ENCODE measurements at regions not wholly inside any gene's neighbourhood (a gene's known extent, or its start where the extent isn't known, plus 50 kb on each side); places are given as distances from the start of the nearest gene placed in this dataset.

DNA sequence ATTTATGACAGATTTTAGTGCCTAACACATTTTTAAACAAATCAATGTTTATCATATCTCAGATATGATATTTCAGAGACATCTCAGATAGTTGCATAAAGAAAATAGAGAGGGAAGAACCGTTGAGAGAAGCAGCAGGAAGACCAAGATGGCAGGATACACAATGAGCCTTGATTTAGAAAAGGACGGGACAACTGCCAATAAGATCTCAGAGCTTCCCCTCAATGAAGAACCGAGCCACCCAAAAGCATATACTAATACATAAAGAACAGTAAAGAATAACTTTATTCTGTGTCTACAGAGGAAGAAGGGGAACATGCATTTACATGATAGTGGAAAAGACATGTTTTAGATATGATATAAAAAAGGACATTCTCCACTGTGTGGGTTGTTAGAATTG lies 375.9 kb upstream of the SOX5 start:
- Mint-ChIP-seq H3K4me3 (no peak overlapping the region), H3K4me1 (no peaks in the 10 kb centered on the region), H3K27me3 (ENCODE audit: low read depth) (no peaks in the 10 kb centered on the region), H3K36me3 (ENCODE audit: low read depth) (peaks cover 7% of the 10 kb centered on the region), H3K9me3 (peaks cover under 1% of the 10 kb centered on the region), H3K27ac (ENCODE audit: unreplicated experiment) (no peak overlapping the region)
- DNase-seq (ENCODE audit: low read depth, low spot score) = no peak
- no peak for TF ChIP-seq CTCF (conservative IDR thresholded peaks at IDR 0.05)

DNA sequence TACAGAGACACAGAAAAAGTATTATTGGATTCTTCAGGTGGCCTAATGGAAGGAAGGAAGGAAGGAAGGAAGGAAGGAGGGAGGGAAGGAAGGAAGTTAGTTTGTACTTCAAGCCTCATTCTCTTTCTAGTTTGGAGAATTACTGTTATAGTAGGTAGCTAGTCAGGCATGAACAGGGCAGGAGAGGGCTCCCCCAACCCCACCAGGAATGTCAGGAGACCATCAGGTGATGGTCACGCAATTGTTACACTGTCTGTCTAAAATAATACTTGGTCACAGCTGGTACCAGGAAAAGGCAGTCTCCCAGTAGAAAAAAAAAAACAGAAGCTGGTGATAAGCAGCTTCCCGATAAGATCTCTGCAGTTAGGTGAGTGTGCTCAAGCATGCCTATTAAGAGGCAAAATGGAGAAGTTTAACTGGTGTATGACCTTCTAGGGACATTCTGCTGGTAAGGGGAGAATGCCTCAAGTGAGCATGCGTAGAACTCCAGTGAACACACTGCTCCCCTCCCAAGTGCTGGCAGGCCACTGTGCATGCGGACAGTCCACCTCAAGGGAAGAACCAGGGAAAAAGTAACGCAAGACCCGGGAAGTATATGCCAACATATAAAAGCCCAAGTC lies 358.4 kb upstream of the SOX5 start:
- H3K9me3 Mint-ChIP-seq = no peaks in the 10 kb centered on the region
- TF ChIP-seq CTCF (conservative IDR thresholded peaks at IDR 0.05) = no peak
- H3K27ac Mint-ChIP-seq (ENCODE audit: unreplicated experiment) = no peak overlapping the region
- peaks cover 3% of the 10 kb centered on the region for H3K36me3 Mint-ChIP-seq (ENCODE audit: low read depth)
- H3K4me3 Mint-ChIP-seq = no peak overlapping the region
- H3K27me3 Mint-ChIP-seq (ENCODE audit: low read depth) = no peaks in the 10 kb centered on the region
- H3K4me1 Mint-ChIP-seq = peaks cover 15% of the 10 kb centered on the region
- DNase-seq (ENCODE audit: low read depth, low spot score) = no peak

GRCh38 chr12:24307153-24307552 lies 357.7 kb upstream of the SOX5 start:
- Mint-ChIP-seq H3K4me1 (peaks cover 15% of the 10 kb centered on the region), H3K27me3 (ENCODE audit: low read depth) (no peaks in the 10 kb centered on the region), H3K27ac (ENCODE audit: unreplicated experiment) (peak overlapping the region; percentile 2), H3K36me3 (ENCODE audit: low read depth) (peaks cover 3% of the 10 kb centered on the region), H3K4me3 (no peak overlapping the region), H3K9me3 (no peaks in the 10 kb centered on the region)
- no peak for TF ChIP-seq CTCF (conservative IDR thresholded peaks at IDR 0.05)
- DNase-seq (ENCODE audit: low read depth, low spot score) = no peak

- no peaks in the 10 kb centered on the region for H3K27me3 Mint-ChIP-seq (ENCODE audit: low read depth)
- H3K36me3 Mint-ChIP-seq (ENCODE audit: low read depth) = peaks cover 3% of the 10 kb centered on the region
- H3K27ac Mint-ChIP-seq (ENCODE audit: unreplicated experiment) = no peak overlapping the region
- H3K4me1 Mint-ChIP-seq = peaks cover 15% of the 10 kb centered on the region
- no peak overlapping the region for H3K4me3 Mint-ChIP-seq
- H3K9me3 Mint-ChIP-seq = no peaks in the 10 kb centered on the region
- no peak for TF ChIP-seq CTCF (conservative IDR thresholded peaks at IDR 0.05)
- DNase-seq (ENCODE audit: low read depth, low spot score) = no peak
Observed at GRCh38 chr12:24306001-24306400, 356.5 kb upstream of the SOX5 start.

DNA sequence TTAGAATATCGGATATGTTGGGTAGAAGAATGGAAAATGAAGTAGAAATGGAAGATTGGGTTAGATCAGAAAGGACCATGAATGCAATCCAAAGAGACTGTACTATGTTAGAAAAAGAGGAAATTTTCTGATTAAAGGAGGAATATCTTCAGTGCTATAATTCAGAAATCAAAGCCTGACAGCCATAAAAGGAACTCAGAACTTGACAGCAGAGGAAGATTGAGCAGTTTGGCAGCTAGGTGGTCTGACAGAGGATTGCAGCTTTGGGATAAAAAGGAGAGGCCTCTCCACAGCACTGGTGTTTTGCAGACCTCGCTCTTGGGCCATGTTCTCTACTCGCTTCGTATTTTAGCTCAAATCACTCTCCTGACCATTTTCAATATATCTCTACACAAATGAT lies 354.8 kb upstream of the SOX5 start:
- Mint-ChIP-seq H3K27me3 (ENCODE audit: low read depth) (no peaks in the 10 kb centered on the region), H3K27ac (ENCODE audit: unreplicated experiment) (no peak overlapping the region), H3K9me3 (no peaks in the 10 kb centered on the region), H3K36me3 (ENCODE audit: low read depth) (peaks cover 3% of the 10 kb centered on the region), H3K4me1 (peaks cover 19% of the 10 kb centered on the region), H3K4me3 (no peak overlapping the region)
- TF ChIP-seq CTCF (conservative IDR thresholded peaks at IDR 0.05) = no peak
- DNase-seq (ENCODE audit: low read depth, low spot score) = no peak
